ENCODE measurements at regions not wholly inside any gene's neighbourhood (a gene's known extent, or its start where the extent isn't known, plus 50 kb on each side); places are given as distances from the start of the nearest gene placed in this dataset.

DNA sequence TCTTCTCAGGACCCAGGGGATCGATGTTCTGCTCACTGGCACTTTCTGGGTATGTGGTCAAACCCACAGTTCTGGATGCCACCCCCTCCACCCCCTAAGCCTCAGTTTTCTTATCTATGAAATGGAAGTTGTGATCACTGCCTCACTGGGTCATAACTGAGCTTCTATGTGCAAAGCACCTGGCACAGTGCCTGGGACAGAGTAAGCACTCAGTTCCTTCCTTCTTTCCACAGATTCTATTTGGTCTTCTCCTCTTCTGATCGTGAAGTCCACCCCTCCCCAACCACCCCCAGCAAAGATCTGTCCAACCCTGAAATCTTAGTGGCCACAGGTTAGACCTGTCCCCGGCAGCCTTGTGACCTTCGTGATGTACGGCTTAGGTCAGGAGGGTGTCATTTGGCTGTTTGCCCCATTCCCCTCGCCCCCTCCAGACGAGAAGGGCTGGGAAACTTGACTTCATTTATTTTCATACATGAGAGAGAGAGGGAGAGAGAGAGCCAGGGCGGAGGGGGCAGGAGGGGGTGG lies 181.4 kb downstream of the FGF18 start:
- peaks cover 3 to 6% of the 10 kb centered on the region in 2 experiments for H3K4me1 ChIP-seq (ENCODE audit: control insufficient read depth in 1 of 2, insufficient read depth in 2 of 2, low read length in 2 of 2)
- DNase-seq = no peak
- no peak overlapping the region for H2AK5ac ChIP-seq (ENCODE audit: low read length)
- H3K27me3 ChIP-seq (ENCODE audit: insufficient read depth, low read length) = no peaks in the 10 kb centered on the region
- no peaks in the 10 kb centered on the region for H3K36me3 ChIP-seq (ENCODE audit: control insufficient read depth in 1 of 2, insufficient read depth in 2 of 2, low read length in 2 of 2)
- no peak overlapping the region for H4K12ac ChIP-seq (ENCODE audit: low read depth, low read length)
- H3K14ac ChIP-seq (ENCODE audit: low read length) = no peak overlapping the region
- H3K79me1 ChIP-seq (ENCODE audit: low read length) = no peaks in the 10 kb centered on the region
- no peak overlapping the region for H3K9ac ChIP-seq (ENCODE audit: low read length)
- no peak overlapping the region for H2BK12ac ChIP-seq (ENCODE audit: low read length)
- no peak overlapping the region for H2AFZ ChIP-seq (ENCODE audit: insufficient read depth, low read length, poor library complexity)
- H3K4me2 ChIP-seq (ENCODE audit: low read length) = no peak overlapping the region
- no peak overlapping the region for H3K27ac ChIP-seq (ENCODE audit: low read depth, low read length)
- no peak overlapping the region for H4K8ac ChIP-seq (ENCODE audit: low read depth, low read length)
- H2BK120ac ChIP-seq (ENCODE audit: insufficient read depth, low read length, poor library complexity) = no peak overlapping the region
- H3K4me3 ChIP-seq (ENCODE audit: low read depth, low read length) = no peak overlapping the region
- H3K4ac ChIP-seq (ENCODE audit: low read depth, low read length) = no peak overlapping the region
- no peak overlapping the region for H3K23ac ChIP-seq (ENCODE audit: low read length)
- H2BK5ac ChIP-seq (ENCODE audit: low read depth, low read length, poor library complexity) = no peak overlapping the region
- H3K18ac ChIP-seq (ENCODE audit: low read length) = no peak overlapping the region
- H3K79me2 ChIP-seq (ENCODE audit: control insufficient read depth, insufficient read depth, low read length, poor library complexity) = no peaks in the 10 kb centered on the region
- WGBS (ENCODE audit: extremely low coverage, insufficient coverage, insufficient read length) = no CpG with 5 or more reads among the region's 8 CpGs
- peaks cover 1% of the 10 kb centered on the region for H3K9me3 ChIP-seq (ENCODE audit: insufficient read depth, low read depth, low read length)
- H4K91ac ChIP-seq (ENCODE audit: low read depth, low read length) = no peak overlapping the region

- H3K23ac ChIP-seq (ENCODE audit: low read length) = no peak overlapping the region
- no peaks in the 10 kb centered on the region for H3K79me2 ChIP-seq (ENCODE audit: control insufficient read depth, insufficient read depth, low read length, poor library complexity)
- H2AFZ ChIP-seq (ENCODE audit: insufficient read depth, low read length, poor library complexity) = no peak overlapping the region
- WGBS (ENCODE audit: extremely low coverage, insufficient coverage, insufficient read length) = no CpG with 5 or more reads among the region's 9 CpGs
- no peak overlapping the region for H3K4me3 ChIP-seq (ENCODE audit: low read depth, low read length)
- no peak overlapping the region for H2AK5ac ChIP-seq (ENCODE audit: low read length)
- H3K4me2 ChIP-seq (ENCODE audit: low read length) = no peak overlapping the region
- no peaks in the 10 kb centered on the region for H3K36me3 ChIP-seq (ENCODE audit: control insufficient read depth in 1 of 2, insufficient read depth in 2 of 2, low read length in 2 of 2)
- H4K12ac ChIP-seq (ENCODE audit: low read depth, low read length) = no peak overlapping the region
- H3K9ac ChIP-seq (ENCODE audit: low read length) = no peak overlapping the region
- no peak overlapping the region for H2BK120ac ChIP-seq (ENCODE audit: insufficient read depth, low read length, poor library complexity)
- H3K9me3 ChIP-seq (ENCODE audit: insufficient read depth, low read depth, low read length) = peaks cover 1% of the 10 kb centered on the region
- H3K14ac ChIP-seq (ENCODE audit: low read length) = no peak overlapping the region
- peaks cover under 1 to 2% of the 10 kb centered on the region in 2 experiments for H3K4me1 ChIP-seq (ENCODE audit: control insufficient read depth in 1 of 2, insufficient read depth in 2 of 2, low read length in 2 of 2)
- H4K8ac ChIP-seq (ENCODE audit: low read depth, low read length) = no peak overlapping the region
- no peak overlapping the region for H2BK12ac ChIP-seq (ENCODE audit: low read length)
- H4K91ac ChIP-seq (ENCODE audit: low read depth, low read length) = no peak overlapping the region
- no peaks in the 10 kb centered on the region for H3K27me3 ChIP-seq (ENCODE audit: insufficient read depth, low read length)
- H3K27ac ChIP-seq (ENCODE audit: low read depth, low read length) = no peak overlapping the region
- DNase-seq = no peak
- H3K18ac ChIP-seq (ENCODE audit: low read length) = no peak overlapping the region
- H3K4ac ChIP-seq (ENCODE audit: low read depth, low read length) = no peak overlapping the region
- no peaks in the 10 kb centered on the region for H3K79me1 ChIP-seq (ENCODE audit: low read length)
- H2BK5ac ChIP-seq (ENCODE audit: low read depth, low read length, poor library complexity) = no peak overlapping the region
Observed at GRCh38 chr5:171601266-171601881, 181.9 kb downstream of the FGF18 start.

DNA sequence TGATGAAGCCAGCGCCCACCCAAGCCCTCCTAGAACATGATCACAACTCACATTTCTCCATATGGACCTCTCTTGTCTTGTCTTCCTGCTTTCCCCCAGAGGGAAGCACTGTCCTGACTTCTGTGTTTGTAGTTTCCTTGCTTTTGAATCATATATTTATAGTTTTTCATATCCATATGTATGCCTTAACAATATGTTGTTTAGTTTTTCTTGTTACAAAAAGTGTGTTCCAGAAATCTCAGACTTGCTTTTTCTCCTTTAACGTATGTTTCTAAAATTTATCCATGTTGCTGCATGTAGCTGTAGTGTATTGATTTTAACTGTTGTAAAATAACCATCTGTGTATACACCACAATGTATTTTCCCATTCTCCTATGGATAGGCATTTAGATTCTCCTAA lies 182.0 kb upstream of the SMIM23 start:
- no peak overlapping the region for H4K8ac ChIP-seq (ENCODE audit: low read depth, low read length)
- H3K18ac ChIP-seq (ENCODE audit: low read length) = no peak overlapping the region
- no peak overlapping the region for H4K91ac ChIP-seq (ENCODE audit: low read depth, low read length)
- no peak overlapping the region for H2AK5ac ChIP-seq (ENCODE audit: low read length)
- no peak overlapping the region for H3K4ac ChIP-seq (ENCODE audit: low read depth, low read length)
- H3K4me3 ChIP-seq (ENCODE audit: low read depth, low read length) = no peak overlapping the region
- WGBS (ENCODE audit: extremely low coverage, insufficient coverage, insufficient read length) = no CpG with 5 or more reads among the region's 2 CpGs
- no peaks in the 10 kb centered on the region for H3K36me3 ChIP-seq (ENCODE audit: control insufficient read depth in 1 of 2, insufficient read depth in 2 of 2, low read length in 2 of 2)
- peaks cover 1% of the 10 kb centered on the region for H3K9me3 ChIP-seq (ENCODE audit: insufficient read depth, low read depth, low read length)
- no peak overlapping the region for H4K12ac ChIP-seq (ENCODE audit: low read depth, low read length)
- H3K79me1 ChIP-seq (ENCODE audit: low read length) = no peaks in the 10 kb centered on the region
- H2BK5ac ChIP-seq (ENCODE audit: low read depth, low read length, poor library complexity) = no peak overlapping the region
- no peaks in the 10 kb centered on the region for H3K27me3 ChIP-seq (ENCODE audit: insufficient read depth, low read length)
- H3K79me2 ChIP-seq (ENCODE audit: control insufficient read depth, insufficient read depth, low read length, poor library complexity) = no peaks in the 10 kb centered on the region
- H3K14ac ChIP-seq (ENCODE audit: low read length) = no peak overlapping the region
- H3K9ac ChIP-seq (ENCODE audit: low read length) = no peak overlapping the region
- no peaks in the 10 kb centered on the region for H3K4me1 ChIP-seq (ENCODE audit: control insufficient read depth in 1 of 2, insufficient read depth in 2 of 2, low read length in 2 of 2)
- H2BK12ac ChIP-seq (ENCODE audit: low read length) = no peak overlapping the region
- no peak overlapping the region for H3K23ac ChIP-seq (ENCODE audit: low read length)
- no peak overlapping the region for H2AFZ ChIP-seq (ENCODE audit: insufficient read depth, low read length, poor library complexity)
- no peak overlapping the region for H3K27ac ChIP-seq (ENCODE audit: low read depth, low read length)
- H2BK120ac ChIP-seq (ENCODE audit: insufficient read depth, low read length, poor library complexity) = no peak overlapping the region
- H3K4me2 ChIP-seq (ENCODE audit: low read length) = no peak overlapping the region
- DNase-seq = no peak

DNA sequence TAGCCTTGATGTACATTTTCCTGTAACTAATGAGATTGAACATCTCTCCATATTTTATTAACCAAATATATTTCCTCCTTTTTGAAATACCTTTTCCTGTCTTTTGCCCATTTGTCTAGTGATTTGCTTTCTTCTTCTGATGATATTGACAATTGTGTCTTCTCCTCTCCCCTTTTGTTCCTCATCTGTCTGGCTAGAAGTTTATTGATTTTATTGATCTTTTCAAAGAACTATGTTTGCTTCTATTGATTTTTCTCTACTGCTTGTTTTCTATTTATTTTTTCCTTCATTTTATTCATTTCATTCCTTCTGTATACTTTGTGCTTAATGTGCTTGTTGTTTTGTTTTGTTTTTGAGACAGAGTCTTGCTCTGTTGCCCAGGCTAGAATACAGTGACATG lies 181.4 kb upstream of the SMIM23 start:
- H3K18ac ChIP-seq (ENCODE audit: low read length) = no peak overlapping the region
- H3K27ac ChIP-seq (ENCODE audit: low read depth, low read length) = no peak overlapping the region
- no peak overlapping the region for H4K12ac ChIP-seq (ENCODE audit: low read depth, low read length)
- H3K79me1 ChIP-seq (ENCODE audit: low read length) = no peaks in the 10 kb centered on the region
- H2AFZ ChIP-seq (ENCODE audit: insufficient read depth, low read length, poor library complexity) = no peak overlapping the region
- H2AK5ac ChIP-seq (ENCODE audit: low read length) = no peak overlapping the region
- no peak overlapping the region for H3K4me2 ChIP-seq (ENCODE audit: low read length)
- H3K23ac ChIP-seq (ENCODE audit: low read length) = no peak overlapping the region
- no peak for DNase-seq
- H3K9me3 ChIP-seq (ENCODE audit: insufficient read depth, low read depth, low read length) = peaks cover 1% of the 10 kb centered on the region
- no peak overlapping the region for H2BK12ac ChIP-seq (ENCODE audit: low read length)
- H4K91ac ChIP-seq (ENCODE audit: low read depth, low read length) = no peak overlapping the region
- no peaks in the 10 kb centered on the region for H3K4me1 ChIP-seq (ENCODE audit: control insufficient read depth in 1 of 2, insufficient read depth in 2 of 2, low read length in 2 of 2)
- no peak overlapping the region for H3K14ac ChIP-seq (ENCODE audit: low read length)
- H2BK120ac ChIP-seq (ENCODE audit: insufficient read depth, low read length, poor library complexity) = no peak overlapping the region
- no peaks in the 10 kb centered on the region for H3K27me3 ChIP-seq (ENCODE audit: insufficient read depth, low read length)
- no peaks in the 10 kb centered on the region for H3K79me2 ChIP-seq (ENCODE audit: control insufficient read depth, insufficient read depth, low read length, poor library complexity)
- no peak overlapping the region for H4K8ac ChIP-seq (ENCODE audit: low read depth, low read length)
- no peak overlapping the region for H3K4ac ChIP-seq (ENCODE audit: low read depth, low read length)
- no peak overlapping the region for H3K4me3 ChIP-seq (ENCODE audit: low read depth, low read length)
- no peaks in the 10 kb centered on the region for H3K36me3 ChIP-seq (ENCODE audit: control insufficient read depth in 1 of 2, insufficient read depth in 2 of 2, low read length in 2 of 2)
- H3K9ac ChIP-seq (ENCODE audit: low read length) = no peak overlapping the region
- no peak overlapping the region for H2BK5ac ChIP-seq (ENCODE audit: low read depth, low read length, poor library complexity)
